Tibial nerve (tissue), 3 donors: ENCODE measurements at regions not wholly inside any gene's neighbourhood (a gene's known extent, or its start where the extent isn't known, plus 50 kb on each side); places are given as distances from the start of the nearest gene placed in this dataset.

ENCODE experiments used
- CTCF ChIP-seq, 5 experiments: fragments of 200-600 bp in 3 of 5; fragments of 450-650 bp in 2 of 5; sonication (generic) in 3 of 5; IDR thresholded peaks; one replicate each; pipeline ENCODE4 v1.5.1; 2016 to 2019; ENCODE audit warnings: antibody characterized with exemption in 5 of 5, mild to moderate bottlenecking in 3 of 5, moderate library complexity in 2 of 5
- POLR2A ChIP-seq, 2 donors: fragments of 450-650 bp; IDR thresholded peaks; one replicate each; pipeline ENCODE4 v1.6.1; 2017; ENCODE audit warnings: antibody characterized with exemption in 2 of 2, mild to moderate bottlenecking in 2 of 2, moderate library complexity in 2 of 2

- TF ChIP-seq CTCF (IDR thresholded peaks at IDR 0.05), result no peak
- no peak for TF ChIP-seq POLR2A (IDR thresholded peaks at IDR 0.05)
Observed at GRCh38 chr9:30478684-30479083, 1905.8 kb upstream of the ACO1 start.
